ENCODE measurements at regions not wholly inside any gene's neighbourhood (a gene's known extent, or its start where the extent isn't known, plus 50 kb on each side); places are given as distances from the start of the nearest gene placed in this dataset.

- Histone ChIP-seq H3K27me3 (ENCODE audit: insufficient read depth, low read length) (no peaks in the 10 kb centered on the region), H3K9me3 (ENCODE audit: low read depth, low read length) (no peaks in the 10 kb centered on the region), H3K4me1 (ENCODE audit: insufficient read depth, low read length) (peaks cover 21% of the 10 kb centered on the region), H3K4me3 (ENCODE audit: low read length) (no peak overlapping the region)
Observed at GRCh38 chr22:49599039-49599438, 228.6 kb downstream of the BRD1 start.

- Histone ChIP-seq H3K4me1 (ENCODE audit: insufficient read depth, low read length) (peaks cover 21% of the 10 kb centered on the region), H3K4me3 (ENCODE audit: low read length) (no peak overlapping the region), H3K9me3 (ENCODE audit: low read depth, low read length) (no peaks in the 10 kb centered on the region), H3K27me3 (ENCODE audit: insufficient read depth, low read length) (no peaks in the 10 kb centered on the region)
Observed at GRCh38 chr22:49598338-49598737, 229.3 kb downstream of the BRD1 start.

- no peaks in the 10 kb centered on the region for H3K9me3 ChIP-seq (ENCODE audit: low read depth, low read length)
- no peaks in the 10 kb centered on the region for H3K27me3 ChIP-seq (ENCODE audit: insufficient read depth, low read length)
- H3K4me3 ChIP-seq (ENCODE audit: low read length): no peak overlapping the region
- peaks cover 21% of the 10 kb centered on the region for H3K4me1 ChIP-seq (ENCODE audit: insufficient read depth, low read length)
Observed at GRCh38 chr22:49597428-49598039, 230.1 kb downstream of the BRD1 start.

- Histone ChIP-seq H3K9me3 (ENCODE audit: low read depth, low read length) (no peaks in the 10 kb centered on the region), H3K27me3 (ENCODE audit: insufficient read depth, low read length) (no peaks in the 10 kb centered on the region), H3K4me1 (ENCODE audit: insufficient read depth, low read length) (peaks cover 13% of the 10 kb centered on the region), H3K4me3 (ENCODE audit: low read length) (no peak overlapping the region)
Observed at GRCh38 chr22:49595465-49596078, 232.1 kb downstream of the BRD1 start.

GRCh38 chr22:49594078-49594477 lies 233.6 kb downstream of the BRD1 start:
- peaks cover 7% of the 10 kb centered on the region for H3K4me1 ChIP-seq (ENCODE audit: insufficient read depth, low read length)

GRCh38 chr22:49593509-49593908 lies 234.2 kb downstream of the BRD1 start:
- H3K4me3 ChIP-seq (ENCODE audit: low read length): no peak overlapping the region
- H3K27me3 ChIP-seq (ENCODE audit: insufficient read depth, low read length): no peaks in the 10 kb centered on the region
- H3K9me3 ChIP-seq (ENCODE audit: low read depth, low read length): no peaks in the 10 kb centered on the region
- peaks cover under 1% of the 10 kb centered on the region for H3K4me1 ChIP-seq (ENCODE audit: insufficient read depth, low read length)

More at GRCh38 chr22:49594078-49594477, 233.6 kb downstream of the BRD1 start:
- no peak overlapping the region for H3K4me3 ChIP-seq (ENCODE audit: low read length)
- no peaks in the 10 kb centered on the region for H3K9me3 ChIP-seq (ENCODE audit: low read depth, low read length)
- H3K27me3 ChIP-seq (ENCODE audit: insufficient read depth, low read length): no peaks in the 10 kb centered on the region

- H3K4me3 ChIP-seq (ENCODE audit: low read length): no peak overlapping the region
- no peaks in the 10 kb centered on the region for H3K27me3 ChIP-seq (ENCODE audit: insufficient read depth, low read length)
- H3K9me3 ChIP-seq (ENCODE audit: low read depth, low read length): no peaks in the 10 kb centered on the region
- no peaks in the 10 kb centered on the region for H3K4me1 ChIP-seq (ENCODE audit: insufficient read depth, low read length)
Observed at GRCh38 chr22:49592780-49593501, 234.7 kb downstream of the BRD1 start.

GRCh38 chr22:49590851-49591445 lies 236.7 kb downstream of the BRD1 start:
- H3K4me3 ChIP-seq (ENCODE audit: low read length): no peak overlapping the region
- H3K4me1 ChIP-seq (ENCODE audit: insufficient read depth, low read length): no peaks in the 10 kb centered on the region
- no peaks in the 10 kb centered on the region for H3K9me3 ChIP-seq (ENCODE audit: low read depth, low read length)
- no peaks in the 10 kb centered on the region for H3K27me3 ChIP-seq (ENCODE audit: insufficient read depth, low read length)

GRCh38 chr22:49590381-49590780 lies 237.3 kb downstream of the BRD1 start:
- Histone ChIP-seq H3K27me3 (ENCODE audit: insufficient read depth, low read length) (no peaks in the 10 kb centered on the region), H3K9me3 (ENCODE audit: low read depth, low read length) (no peaks in the 10 kb centered on the region), H3K4me3 (ENCODE audit: low read length) (no peak overlapping the region), H3K4me1 (ENCODE audit: insufficient read depth, low read length) (no peaks in the 10 kb centered on the region)

GRCh38 chr22:49589811-49590210 lies 237.9 kb downstream of the BRD1 start:
- Histone ChIP-seq H3K4me3 (ENCODE audit: low read length) (no peak overlapping the region), H3K9me3 (ENCODE audit: low read depth, low read length) (no peaks in the 10 kb centered on the region), H3K4me1 (ENCODE audit: insufficient read depth, low read length) (no peaks in the 10 kb centered on the region), H3K27me3 (ENCODE audit: insufficient read depth, low read length) (no peaks in the 10 kb centered on the region)

GRCh38 chr22:49589301-49589700 lies 238.4 kb downstream of the BRD1 start:
- Histone ChIP-seq H3K9me3 (ENCODE audit: low read depth, low read length) (no peaks in the 10 kb centered on the region), H3K4me1 (ENCODE audit: insufficient read depth, low read length) (no peaks in the 10 kb centered on the region), H3K4me3 (ENCODE audit: low read length) (no peak overlapping the region), H3K27me3 (ENCODE audit: insufficient read depth, low read length) (no peaks in the 10 kb centered on the region)

GRCh38 chr22:49588739-49589138 lies 238.9 kb downstream of the BRD1 start:
- Histone ChIP-seq H3K4me3 (ENCODE audit: low read length) (no peak overlapping the region), H3K9me3 (ENCODE audit: low read depth, low read length) (no peaks in the 10 kb centered on the region), H3K4me1 (ENCODE audit: insufficient read depth, low read length) (no peaks in the 10 kb centered on the region), H3K27me3 (ENCODE audit: insufficient read depth, low read length) (no peaks in the 10 kb centered on the region)

- Histone ChIP-seq H3K4me3 (ENCODE audit: low read length) (no peak overlapping the region), H3K9me3 (ENCODE audit: low read depth, low read length) (no peaks in the 10 kb centered on the region), H3K27me3 (ENCODE audit: insufficient read depth, low read length) (no peaks in the 10 kb centered on the region), H3K4me1 (ENCODE audit: insufficient read depth, low read length) (no peaks in the 10 kb centered on the region)
Observed at GRCh38 chr22:49587987-49588386, 239.7 kb downstream of the BRD1 start.

GRCh38 chr22:49587421-49587820 lies 240.3 kb downstream of the BRD1 start:
- Histone ChIP-seq H3K4me1 (ENCODE audit: insufficient read depth, low read length) (no peaks in the 10 kb centered on the region), H3K27me3 (ENCODE audit: insufficient read depth, low read length) (no peaks in the 10 kb centered on the region), H3K4me3 (ENCODE audit: low read length) (no peak overlapping the region), H3K9me3 (ENCODE audit: low read depth, low read length) (no peaks in the 10 kb centered on the region)

GRCh38 chr22:49586873-49587272 lies 240.8 kb downstream of the BRD1 start:
- H3K4me3 ChIP-seq (ENCODE audit: low read length): no peak overlapping the region
- no peaks in the 10 kb centered on the region for H3K27me3 ChIP-seq (ENCODE audit: insufficient read depth, low read length)
- H3K4me1 ChIP-seq (ENCODE audit: insufficient read depth, low read length): no peaks in the 10 kb centered on the region
- H3K9me3 ChIP-seq (ENCODE audit: low read depth, low read length): no peaks in the 10 kb centered on the region

All from mononuclear cell (primary cell).